HT-29 (cell line): ENCODE measurements at regions not wholly inside any gene's neighbourhood (a gene's known extent, or its start where the extent isn't known, plus 50 kb on each side); places are given as distances from the start of the nearest gene placed in this dataset.

ENCODE experiments used
- DNase-seq: peaks from one replicate; pipeline ENCODE4 v3.0.0-alpha.2; 2015; ENCODE audit warnings: low spot score

DNA sequence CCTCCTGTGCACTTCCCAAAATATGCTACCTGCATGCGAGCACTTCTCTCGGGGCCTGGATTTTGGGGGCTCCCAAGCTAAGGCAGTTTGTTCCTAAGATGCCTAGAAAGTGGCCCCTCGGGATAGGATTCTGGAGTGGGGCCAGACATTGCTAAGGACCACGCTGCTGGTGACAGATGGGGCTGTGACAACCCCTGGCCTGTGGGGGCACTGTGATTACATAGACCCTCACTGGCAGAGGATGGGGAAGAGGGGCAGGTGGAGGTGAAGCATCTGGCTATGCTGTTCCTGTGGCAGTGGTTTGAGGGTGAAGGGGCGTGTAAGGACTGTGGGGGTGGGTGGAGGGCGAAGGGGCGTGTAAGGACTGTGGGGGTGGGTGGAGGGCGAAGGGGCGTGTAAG is 128.4 kb downstream of the ENGASE start:
- DNase-seq, result no peak

DNA sequence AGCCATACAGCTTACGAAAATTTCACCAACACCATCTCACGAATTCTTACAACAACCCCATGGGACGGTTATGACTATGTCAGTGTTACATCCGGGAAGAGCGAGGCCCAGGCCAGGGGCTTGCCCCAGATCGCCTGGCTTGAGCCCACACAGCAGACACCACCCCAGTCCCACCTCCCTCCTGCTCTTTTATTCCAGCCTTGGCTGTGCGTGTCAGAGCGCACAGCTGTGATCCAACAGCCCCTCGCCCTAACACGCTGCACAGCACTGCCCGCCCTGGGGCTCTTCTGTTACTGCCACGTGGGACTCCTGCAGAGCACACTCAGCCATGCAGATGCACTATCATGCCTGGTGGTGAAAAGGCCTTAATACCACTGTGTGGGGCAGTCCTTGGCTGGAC is 127.9 kb downstream of the ENGASE start:
- no peak for DNase-seq

DNA sequence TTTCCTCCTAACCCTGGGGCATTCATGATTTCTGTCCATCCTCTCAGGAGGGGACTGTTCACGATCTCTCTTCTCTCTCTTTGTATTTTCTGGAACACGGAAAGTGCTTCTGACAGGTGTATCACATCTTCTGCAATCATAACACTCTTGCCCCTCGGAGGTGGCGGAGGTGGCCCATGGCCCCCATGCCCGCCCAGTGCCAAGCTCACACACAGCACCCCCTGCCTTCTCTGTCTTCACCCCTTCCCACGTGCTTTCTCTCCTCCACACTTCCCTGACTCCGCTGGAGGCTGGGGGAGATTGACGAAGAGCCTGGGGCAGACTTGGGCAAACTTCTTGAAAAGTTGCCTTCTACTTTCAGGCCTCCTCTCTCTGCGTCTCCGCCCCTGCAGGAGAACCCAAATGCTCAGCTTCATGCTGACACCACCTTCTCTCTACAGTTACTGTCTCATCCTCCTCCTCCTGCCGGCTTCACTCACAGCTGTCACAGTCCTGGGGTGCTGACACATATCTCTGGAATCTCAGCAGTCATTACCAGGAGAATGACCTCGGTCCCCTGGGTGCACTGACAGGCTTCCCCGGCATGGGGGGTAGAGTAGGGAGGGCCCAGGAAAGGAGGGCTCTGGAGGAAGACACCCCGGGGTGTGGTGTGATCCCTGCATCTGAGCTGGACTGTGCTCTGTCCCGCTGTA is 127.1 kb downstream of the ENGASE start:
- DNase-seq, result no peak

DNA sequence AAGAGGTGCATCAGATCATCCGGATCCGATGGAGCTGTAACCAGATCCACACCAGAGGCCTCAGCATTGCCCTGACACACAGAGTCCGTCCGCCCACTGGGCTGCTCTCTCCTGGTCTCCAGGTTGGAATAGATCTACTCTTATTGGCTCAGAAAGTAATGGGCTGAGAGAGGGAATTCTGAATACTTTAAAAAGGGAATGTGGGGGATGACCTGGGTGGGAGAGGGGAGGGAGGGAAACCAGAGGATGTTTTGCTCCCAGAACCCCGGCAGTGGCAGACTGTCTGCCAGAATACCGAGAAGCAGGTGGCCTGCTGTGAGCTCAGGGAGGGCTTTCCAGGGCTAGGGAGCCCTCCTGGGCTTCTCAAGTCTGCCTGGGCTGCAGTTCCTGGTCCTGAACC is 126.5 kb downstream of the ENGASE start:
- no peak for DNase-seq

DNA sequence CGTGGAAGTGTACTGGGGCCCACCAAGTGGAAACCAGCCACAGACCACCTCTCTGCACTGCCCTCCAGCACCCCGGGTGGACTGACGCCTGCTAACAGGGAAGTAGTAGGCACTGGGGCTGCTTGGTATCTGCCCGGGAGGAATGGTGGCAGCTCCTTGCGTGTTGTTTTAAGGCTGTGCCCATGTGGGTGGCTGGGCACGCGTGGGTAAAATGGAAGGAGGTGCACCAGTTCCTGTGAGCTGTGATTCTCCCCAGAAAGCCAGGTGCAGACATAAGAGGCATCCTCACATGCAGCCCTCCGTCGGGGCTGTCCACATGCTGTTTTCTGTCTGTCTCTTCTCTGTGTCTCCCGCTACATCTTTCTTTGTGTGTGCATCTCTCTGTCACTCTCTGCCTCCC is 122.3 kb downstream of the ENGASE start:
- no peak for DNase-seq

DNA sequence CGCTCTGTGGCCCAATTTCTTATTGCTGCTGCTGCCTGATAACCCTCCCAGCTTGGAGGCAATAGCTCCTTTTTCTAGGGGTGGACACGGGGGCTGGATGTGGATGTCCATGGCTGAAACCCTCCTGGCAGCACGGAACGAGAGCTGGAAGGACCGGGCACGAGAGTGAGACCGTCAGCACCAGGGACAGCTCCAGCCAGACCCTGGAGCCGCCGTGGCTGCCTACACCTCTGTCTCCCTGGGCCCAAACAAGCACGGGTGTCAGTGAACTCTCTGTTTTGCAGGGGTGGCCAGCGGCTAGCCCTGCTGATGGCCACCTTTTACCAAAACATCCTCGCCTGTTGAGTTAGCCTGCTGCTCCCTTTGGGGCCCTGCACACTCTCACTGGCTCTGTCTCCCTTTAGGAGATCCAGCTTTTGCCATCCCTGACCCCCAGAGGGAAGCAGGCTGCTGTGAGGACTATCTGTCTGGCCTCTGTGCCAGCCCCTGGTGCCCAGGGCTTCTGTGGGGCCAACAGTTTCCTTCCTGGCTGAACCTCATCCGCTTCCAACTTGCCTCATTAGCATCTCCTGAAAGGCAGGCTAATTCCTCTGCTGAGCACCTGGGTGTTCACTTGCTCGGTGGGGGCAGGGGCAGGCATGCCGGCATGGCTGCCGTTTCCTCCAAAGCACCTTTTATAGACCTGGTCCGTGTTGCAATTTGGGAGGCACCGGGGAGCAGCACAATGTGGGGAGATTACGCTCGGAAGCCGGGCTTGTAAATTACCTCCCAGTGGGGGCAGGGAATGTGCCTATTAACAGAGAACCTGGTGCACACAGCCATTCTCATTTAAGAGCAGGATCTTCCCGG is 118.1 kb downstream of the ENGASE start:
- DNase-seq, result peak; percentile 38

DNA sequence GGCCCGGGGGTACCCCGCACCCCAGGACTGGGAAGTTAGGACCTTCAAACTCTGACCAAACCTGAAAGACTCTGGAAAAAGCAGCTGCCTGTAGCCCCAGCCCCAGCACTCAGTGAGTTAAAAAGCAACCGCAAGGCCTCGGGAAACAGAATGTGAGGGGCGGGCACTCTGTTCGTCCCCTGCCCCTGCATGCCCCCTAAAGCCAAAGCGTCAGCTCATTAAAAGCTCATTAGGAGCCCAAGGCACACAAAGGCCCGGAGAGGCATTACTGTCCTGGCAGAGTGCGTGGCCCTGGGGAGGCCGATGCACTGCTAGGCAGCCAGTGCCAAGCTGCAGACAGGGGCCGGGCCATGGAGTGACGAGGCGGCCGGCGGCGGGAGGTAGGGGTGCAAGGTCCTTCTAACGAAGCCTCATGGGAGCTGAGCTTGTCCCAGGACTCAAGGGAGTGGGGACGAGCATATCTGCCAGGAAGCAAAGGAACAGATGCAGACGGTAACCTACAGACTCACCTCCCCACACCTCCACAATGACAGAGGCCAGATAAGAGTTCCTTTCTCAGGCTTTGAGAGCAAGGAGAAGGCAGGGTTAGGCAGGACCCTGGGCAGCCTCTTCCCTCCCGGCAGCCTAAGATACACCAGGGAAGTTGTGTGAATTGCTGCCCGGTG is 116.8 kb downstream of the ENGASE start:
- no peak for DNase-seq

DNA sequence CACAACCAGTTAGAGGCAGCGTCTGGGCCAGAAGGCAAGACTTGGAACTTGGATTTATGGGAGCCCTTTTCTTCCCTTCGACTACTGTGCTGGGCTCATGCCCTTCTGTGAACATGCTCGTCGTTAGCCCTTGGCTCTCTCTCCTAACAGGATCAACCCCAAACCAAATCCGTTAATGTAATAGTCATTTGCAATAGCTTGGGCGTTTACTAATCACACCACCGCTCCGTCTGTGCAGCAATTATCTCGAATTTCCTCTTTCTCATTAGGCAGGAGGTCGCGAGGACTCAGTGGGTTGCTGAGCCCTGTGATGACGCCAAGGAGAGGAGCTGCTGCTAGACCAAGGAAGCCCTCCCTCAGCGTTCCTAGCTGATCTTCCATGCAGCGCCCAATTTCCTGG is 114.7 kb downstream of the ENGASE start:
- no peak for DNase-seq

DNA sequence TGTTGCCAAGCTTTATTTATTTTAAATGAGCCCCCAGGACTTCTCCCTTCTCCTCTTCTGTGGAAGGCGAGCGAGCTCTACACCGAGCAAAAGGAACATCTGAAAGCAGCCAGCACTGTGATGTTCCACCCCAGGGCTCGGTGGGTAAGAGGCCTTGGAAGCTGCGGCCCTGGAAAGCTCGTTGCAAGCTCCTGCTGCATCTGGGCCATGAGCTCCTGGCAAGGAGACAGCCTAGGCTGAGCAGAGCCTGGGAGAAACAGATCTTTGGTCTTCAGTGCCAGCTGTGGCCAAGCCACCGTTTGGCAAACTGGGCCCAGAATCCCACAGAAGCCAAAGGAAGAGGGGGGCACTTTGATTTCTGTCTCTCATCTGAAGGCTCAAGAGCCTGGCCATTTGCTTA is 114.1 kb downstream of the ENGASE start:
- DNase-seq, result no peak

DNA sequence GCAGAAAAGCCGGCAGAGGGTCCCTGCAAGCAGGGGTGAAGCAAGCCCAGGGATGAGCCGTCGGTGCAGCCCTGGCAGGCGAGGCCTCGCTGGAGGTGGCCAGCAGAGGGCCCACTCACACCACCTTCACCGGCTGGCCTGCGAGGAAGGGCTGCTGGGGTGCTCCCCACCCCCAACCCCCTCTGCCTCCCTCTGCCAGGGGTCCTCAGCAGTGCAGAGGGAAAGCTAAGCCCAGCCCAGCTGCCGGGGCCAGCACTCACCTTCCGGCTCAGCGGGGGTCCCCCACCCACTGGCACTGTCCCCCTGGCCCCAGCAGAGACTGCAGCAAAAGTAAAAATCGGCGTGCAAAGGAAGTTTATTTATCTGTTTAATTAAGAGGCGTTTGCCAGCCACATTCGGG is 113.4 kb downstream of the ENGASE start:
- DNase-seq, result peak; percentile 43

DNA sequence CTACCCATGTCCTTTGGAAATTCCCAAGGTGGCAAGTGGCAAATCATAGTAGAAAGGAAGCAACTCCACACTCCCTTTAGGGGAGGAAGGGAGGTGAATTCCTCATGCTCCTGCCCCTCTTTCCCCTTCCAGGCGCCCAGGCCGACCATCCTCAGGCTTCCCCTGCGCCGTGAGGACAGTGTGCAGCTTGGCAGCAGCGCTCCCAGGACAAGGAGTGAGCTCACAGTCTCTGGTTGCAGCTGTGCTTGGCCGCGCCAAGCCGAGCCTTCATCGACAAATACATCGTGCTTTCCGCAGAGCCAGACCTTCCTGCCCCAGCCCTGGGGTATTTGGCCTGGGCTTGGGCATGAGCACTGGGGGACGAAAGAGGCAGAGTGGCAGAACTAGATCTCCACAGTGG is 112.6 kb downstream of the ENGASE start:
- no peak for DNase-seq

DNA sequence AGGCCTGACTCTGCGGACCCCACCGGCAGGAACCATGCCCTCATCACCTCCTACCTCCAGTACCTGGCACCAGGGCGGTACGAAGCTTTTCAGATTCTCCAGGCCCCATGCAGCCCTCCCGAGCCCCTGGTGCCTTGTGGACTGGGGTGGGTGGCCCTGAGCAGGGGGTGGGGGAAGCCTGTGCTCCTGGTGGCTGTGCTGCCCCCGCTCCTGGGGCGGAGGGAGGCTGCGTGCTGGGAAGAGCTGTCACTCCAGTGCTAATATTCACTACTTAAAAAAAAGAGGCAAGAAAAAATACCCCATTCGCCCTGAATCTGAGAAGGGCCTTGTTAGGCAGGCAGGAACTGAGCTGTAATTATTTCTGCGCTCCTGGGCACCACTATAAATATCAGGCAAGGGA is 111.8 kb downstream of the ENGASE start:
- no peak for DNase-seq

DNA sequence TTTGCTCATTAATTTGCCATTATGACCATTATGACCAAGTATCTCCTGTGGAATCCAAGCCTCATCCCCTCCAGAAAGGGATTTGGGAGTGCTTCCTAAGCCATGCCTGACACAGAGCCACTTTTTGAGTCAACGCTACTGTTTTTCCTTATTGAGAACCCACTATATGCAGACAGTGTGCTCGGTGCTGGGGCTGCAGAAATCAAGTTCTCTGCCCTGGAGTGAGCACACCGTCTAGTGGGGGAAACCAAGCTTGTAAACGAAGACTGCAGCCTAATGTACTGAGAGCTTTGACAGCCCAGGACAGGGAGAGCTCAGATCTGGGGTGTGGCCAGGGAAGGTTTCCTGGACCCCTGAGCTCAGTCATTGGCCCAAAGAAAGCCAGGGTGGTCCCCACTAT is 111.0 kb downstream of the ENGASE start:
- no peak for DNase-seq

DNA sequence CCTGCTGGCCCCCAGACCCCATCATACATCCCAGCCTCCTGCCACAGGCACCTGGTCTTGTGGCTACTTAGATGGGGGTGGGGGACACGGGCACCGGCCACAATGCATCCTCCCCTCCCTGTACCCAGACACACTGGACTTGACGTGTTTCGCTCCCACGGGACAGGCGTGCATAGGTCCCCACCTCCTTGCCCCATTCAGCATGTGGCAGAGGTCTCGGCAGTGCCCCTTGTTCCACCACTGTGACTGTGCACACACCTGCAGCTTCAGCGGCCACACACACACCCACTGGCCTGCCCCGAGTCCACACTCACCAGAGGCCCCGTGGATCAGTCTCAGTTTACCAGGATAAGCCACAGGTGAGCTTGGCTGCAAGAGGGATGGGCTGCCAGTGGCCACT is 109.6 kb downstream of the ENGASE start:
- no peak for DNase-seq

DNA sequence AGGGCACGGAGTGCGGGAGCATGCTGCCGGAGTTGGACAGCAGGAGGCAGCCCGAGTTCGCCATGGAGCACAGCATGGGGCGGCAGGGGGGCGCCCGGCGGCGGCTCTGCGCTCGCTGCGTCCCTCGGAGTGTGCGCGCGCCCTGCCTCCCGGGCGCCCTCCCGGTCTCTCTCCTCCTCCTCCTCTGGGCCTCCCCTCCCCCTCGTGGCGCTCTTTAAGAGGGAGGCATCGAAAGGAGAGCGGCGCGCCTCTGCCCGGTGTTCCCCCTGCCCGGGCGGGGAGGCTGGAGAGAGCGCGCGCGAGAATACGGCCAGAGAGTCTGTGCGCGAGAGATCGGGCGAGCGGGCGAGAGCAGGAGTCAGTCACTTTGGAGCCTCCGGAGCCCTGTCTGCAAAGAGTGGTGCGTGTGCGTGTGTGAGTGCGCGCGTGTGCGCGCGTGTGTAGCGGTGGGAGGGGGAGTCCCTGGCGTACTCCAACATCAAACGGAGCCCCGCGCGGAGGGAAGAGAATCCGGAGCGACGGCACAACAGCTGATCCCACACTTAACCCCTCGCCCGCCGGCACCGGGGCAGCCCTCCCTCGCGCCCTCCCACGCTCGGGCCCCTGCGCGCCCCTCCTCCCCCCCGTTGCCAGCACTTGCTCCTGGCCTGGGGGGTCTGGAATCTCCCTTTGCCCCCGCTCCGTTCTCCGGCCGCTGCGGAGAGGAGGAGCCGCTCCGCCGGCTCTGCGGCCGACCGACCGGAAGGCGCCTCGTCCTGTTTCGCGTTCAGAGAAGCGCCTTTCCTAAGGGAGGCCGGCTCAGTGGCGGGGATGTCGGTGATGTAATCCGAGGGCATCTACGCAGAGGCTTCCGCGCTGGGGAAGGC is 108.9 kb downstream of the ENGASE start:
- DNase-seq, result no peak

DNA sequence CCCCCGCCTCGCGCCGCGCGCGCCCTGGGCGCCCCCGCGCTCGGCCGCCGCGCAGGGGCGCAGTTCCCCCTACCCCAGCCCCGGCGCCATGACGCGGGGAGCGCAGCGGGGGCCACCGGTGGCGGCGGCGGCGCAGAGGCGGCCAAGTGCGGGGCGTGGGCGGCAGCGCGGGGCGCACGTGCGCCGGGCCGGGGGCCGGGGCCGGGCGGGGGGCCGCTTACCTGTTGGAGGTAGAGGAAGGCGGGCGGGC is 108.3 kb downstream of the ENGASE start:
- DNase-seq, result no peak

DNA sequence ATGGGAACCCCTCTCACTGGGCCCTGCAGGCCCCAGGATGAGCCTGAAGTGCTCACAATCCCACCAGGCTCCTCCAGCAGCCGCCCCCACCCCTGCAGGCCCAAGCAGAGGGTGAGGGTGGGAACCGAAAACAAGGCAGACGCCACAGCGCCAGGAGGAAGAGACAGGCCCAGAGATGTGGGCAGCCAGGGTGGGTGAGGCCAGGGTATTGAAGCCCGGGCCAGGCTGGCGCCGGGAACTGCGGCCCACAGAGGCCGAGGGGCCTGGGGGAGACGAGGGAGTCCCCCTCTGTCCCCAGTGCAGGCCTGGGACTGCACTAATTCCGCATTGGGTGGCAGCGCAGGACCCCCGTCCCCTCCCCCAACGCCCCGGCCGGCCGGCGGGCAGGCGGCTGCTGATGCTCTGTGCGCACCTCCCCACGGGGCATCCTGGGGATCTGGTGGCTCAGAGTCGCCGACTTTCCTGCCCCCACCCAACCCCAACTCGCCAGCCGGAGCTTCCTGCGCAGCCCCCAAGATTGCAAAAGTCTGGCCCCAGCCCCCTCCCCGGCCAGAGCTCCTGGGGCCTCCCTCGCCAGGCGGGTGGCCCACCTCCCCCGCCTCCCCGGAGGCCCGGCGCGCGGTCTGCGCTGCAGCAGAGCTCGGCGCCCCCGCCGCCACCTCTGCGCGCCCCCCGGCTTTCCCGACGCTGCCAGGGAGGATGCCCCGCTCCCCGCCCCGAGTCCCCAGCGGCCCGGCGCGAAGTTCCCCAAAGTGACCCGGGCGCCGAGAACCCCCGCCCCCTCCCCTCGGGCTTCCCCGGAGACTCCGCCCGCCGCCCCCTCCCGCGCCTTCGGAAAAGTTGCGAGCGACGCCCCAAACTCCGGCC is 107.8 kb downstream of the ENGASE start:
- DNase-seq, result no peak

DNA sequence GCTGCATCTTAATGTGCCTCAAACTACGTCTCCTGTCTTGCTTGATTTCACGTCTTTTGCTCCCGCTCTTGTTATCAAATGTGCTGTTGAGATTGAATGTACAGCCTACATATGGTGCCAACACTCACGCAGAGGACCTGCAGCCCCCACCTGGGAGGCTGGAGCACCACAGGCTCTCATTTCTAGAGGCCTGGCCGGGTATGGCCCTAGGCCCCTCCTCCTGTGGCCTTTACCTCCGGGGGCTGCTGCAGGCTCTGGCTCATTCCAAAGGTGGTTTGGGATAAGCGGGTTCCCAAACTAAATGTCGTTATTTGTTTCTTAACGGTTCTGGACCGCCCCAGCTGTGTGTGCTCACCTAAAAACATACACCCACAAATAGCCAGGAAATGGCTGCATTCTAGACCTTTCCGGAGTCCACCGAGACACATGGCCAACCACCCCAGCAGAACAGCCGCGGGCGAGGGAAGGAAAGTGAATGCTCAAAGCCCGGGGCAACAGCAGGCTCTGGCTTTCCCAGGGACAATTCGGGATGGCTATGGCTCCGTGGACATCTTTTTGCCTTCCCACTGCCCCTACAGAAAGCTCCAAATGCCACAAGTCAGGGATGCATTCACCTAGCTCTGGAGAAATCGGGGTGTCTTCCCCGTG is 105.9 kb downstream of the ENGASE start:
- no peak for DNase-seq

DNA sequence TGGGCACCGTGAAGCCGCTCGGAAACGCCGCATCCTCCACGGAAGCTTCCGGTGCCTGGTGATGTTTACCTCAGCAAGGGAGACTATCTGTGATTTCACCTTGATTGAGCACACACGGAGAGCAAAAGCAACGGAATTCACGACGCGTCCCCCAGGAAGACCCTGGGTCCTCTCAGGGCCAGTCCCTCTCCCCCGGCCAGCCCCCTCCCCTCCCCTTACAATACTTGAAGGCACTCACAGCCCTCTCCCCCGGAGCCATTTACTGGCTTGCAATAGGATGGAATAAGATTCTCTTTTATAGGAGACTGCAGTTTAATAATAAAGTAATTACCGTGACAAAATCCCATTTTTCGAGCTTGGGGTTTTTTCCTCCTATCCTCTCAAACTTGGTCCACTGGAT is 104.7 kb downstream of the ENGASE start:
- DNase-seq, result no peak

DNA sequence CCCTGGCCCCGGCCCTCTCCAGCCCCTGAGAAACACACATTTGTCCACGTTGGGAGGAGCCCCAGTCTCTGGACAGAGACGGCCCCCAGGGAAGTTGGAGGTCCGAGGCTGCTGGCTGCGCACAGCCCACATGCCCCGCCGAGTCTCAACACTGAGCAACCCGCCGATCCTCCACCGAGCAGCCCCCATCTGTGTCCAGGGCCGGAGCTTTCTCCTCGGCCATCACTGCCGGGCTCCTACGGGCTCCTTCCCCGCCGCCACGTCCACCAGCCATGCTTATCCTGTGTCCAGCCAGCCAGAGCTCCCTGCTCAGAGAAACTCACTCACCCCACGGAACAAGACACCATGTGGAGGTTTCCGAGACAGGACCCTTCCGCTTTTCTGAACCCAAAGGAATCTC is 103.3 kb downstream of the ENGASE start:
- no peak for DNase-seq
